OCI-LY7 (cell line): ENCODE measurements at regions not wholly inside any gene's neighbourhood (a gene's known extent, or its start where the extent isn't known, plus 50 kb on each side); places are given as distances from the start of the nearest gene placed in this dataset.

Experiments
- CTCF ChIP-seq: fragments of 200-600 bp; sonication (generic); conservative IDR thresholded peaks from 2 replicates; pipeline ENCODE4 v1.5.1; 2014; ENCODE audit warnings: mild to moderate bottlenecking, antibody characterized with exemption, low read length, moderate library complexity, mixed read lengths
- EZH2phosphoT487 ChIP-seq: fragments of 200-600 bp; sonication (generic); IDR thresholded peaks from 2 replicates; pipeline ENCODE4 v1.6.1; 2018; ENCODE audit warnings: low read depth, borderline replicate concordance, mild to moderate bottlenecking, mixed run types, antibody characterized with exemption, low read length, moderate library complexity, mixed read lengths

- TF ChIP-seq CTCF = no peak
- no peak for TF ChIP-seq EZH2phosphoT487
These were observed 133.1 kb downstream of the TFPI2 start for GRCh38 chr7:93757426-93757825.
